ENCODE measurements at regions not wholly inside any gene's neighbourhood (a gene's known extent, or its start where the extent isn't known, plus 50 kb on each side); places are given as distances from the start of the nearest gene placed in this dataset.

- TF ChIP-seq CTCF (conservative IDR thresholded peaks at IDR 0.05; ENCODE audit: low read depth, low read length) (no peak), EZH2 (IDR thresholded peaks at IDR 0.05; ENCODE audit: borderline replicate concordance, low read depth, low read length, poor library complexity, severe bottlenecking) (no peak)
These were observed 192.5 kb upstream of the MCHR2 start for GRCh38 chr6:100186552-100186951.

All from A673 (cell line).